ENCODE measurements at regions not wholly inside any gene's neighbourhood (a gene's known extent, or its start where the extent isn't known, plus 50 kb on each side); places are given as distances from the start of the nearest gene placed in this dataset.

DNA sequence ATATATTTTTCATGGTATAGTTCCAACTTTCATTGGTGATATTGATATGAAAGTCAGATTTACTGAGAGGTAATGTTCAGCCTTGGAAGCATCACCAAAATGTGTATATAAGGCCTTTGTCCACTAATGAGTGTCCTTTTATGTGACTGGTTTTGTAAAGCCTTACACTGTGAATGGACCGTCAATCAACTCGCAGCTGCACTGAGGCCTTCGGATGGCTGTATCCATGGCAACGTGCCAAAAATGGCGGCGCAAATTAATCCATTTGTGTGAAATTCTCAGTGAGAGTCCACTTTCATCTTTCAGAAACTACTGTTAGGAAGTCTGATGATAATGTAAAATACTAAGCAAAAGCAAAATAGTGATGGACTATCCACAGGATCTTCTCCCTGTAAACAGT is 131.7 kb downstream of the SPCS3 start:
- Histone ChIP-seq H3K4me3 (replicated peaks in 1 of 3; ENCODE audit: insufficient read depth in 1 of 3, low read depth in 2 of 3, low read length in 3 of 3) (no peak overlapping the region), H2AFZ (ENCODE audit: low read length) (no peak overlapping the region), H3K4me2 (ENCODE audit: low read depth, low read length) (no peak overlapping the region), H4K20me1 (ENCODE audit: insufficient read depth, low read length) (no peaks in the 10 kb centered on the region), H3K9me3 (ENCODE audit: low read length) (no peaks in the 10 kb centered on the region), H3K4me1 (ENCODE audit: insufficient read depth, low read length) (no peaks in the 10 kb centered on the region), H3K27ac (ENCODE audit: extremely low read length, insufficient read depth, low read length) (no peak overlapping the region), H3K27me3 (ENCODE audit: control insufficient read depth in 1 of 2, insufficient read depth in 2 of 2, low read length in 2 of 2) (no peaks in the 10 kb centered on the region), H3K79me2 (ENCODE audit: insufficient read depth, low read length) (no peaks in the 10 kb centered on the region), H3K9ac (ENCODE audit: insufficient read depth, low read depth, low read length) (no peak overlapping the region), H3K36me3 (replicated peaks in 1 of 2; ENCODE audit: control insufficient read depth in 1 of 2, insufficient read depth in 2 of 2, low read length in 2 of 2) (no peaks in the 10 kb centered on the region)
- POLR2A ChIA-PET: no interaction called here
- ATAC-seq (no peak), DNase-seq (ENCODE audit: low spot score) (no peak), FAIRE-seq (no peak)
- in situ Hi-C loops (cut with HindIII; ENCODE audit: extremely low pct_ligation_motif_present, low pct_unique_long_range_greater_than_20kb) (no loop called here), intact Hi-C loops (cut with micrococcal nuclease; ENCODE audit: unreplicated experiment) (no loop called here)
- 25% methylated on average over 6 of the region's 6 CpGs for WGBS (ENCODE audit: low lambda C conversion rate)
- CTCF ChIA-PET (ENCODE audit: low intra/inter-chr PET ratio, low total read pairs): no interaction called here
- no TSS peak for BruUV-seq (replicated peaks)
- TF ChIP-seq, protein P1, sequence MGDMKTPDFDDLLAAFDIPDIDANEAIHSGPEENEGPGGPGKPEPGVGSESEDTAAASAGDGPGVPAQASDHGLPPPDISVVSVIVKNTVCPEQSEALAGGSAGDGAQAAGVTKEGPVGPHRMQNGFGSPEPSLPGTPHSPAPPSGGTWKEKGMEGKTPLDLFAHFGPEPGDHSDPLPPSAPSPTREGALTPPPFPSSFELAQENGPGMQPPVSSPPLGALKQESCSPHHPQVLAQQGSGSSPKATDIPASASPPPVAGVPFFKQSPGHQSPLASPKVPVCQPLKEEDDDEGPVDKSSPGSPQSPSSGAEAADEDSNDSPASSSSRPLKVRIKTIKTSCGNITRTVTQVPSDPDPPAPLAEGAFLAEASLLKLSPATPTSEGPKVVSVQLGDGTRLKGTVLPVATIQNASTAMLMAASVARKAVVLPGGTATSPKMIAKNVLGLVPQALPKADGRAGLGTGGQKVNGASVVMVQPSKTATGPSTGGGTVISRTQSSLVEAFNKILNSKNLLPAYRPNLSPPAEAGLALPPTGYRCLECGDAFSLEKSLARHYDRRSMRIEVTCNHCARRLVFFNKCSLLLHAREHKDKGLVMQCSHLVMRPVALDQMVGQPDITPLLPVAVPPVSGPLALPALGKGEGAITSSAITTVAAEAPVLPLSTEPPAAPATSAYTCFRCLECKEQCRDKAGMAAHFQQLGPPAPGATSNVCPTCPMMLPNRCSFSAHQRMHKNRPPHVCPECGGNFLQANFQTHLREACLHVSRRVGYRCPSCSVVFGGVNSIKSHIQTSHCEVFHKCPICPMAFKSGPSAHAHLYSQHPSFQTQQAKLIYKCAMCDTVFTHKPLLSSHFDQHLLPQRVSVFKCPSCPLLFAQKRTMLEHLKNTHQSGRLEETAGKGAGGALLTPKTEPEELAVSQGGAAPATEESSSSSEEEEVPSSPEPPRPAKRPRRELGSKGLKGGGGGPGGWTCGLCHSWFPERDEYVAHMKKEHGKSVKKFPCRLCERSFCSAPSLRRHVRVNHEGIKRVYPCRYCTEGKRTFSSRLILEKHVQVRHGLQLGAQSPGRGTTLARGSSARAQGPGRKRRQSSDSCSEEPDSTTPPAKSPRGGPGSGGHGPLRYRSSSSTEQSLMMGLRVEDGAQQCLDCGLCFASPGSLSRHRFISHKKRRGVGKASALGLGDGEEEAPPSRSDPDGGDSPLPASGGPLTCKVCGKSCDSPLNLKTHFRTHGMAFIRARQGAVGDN (CRISPR knock-in tag; IDR thresholded peaks at IDR 0.05): no peak
- TF ChIP-seq HOXA9 (CRISPR knock-in tag; IDR thresholded peaks at IDR 0.05; ENCODE audit: borderline replicate concordance) (no peak), GABPA (IDR thresholded peaks at IDR 0.05; ENCODE audit: low read depth, low read length) (no peak), GABPA (CRISPR knock-in tag; IDR thresholded peaks at IDR 0.05; ENCODE audit: low read depth) (no peak), ZNF83 (CRISPR knock-in tag; IDR thresholded peaks at IDR 0.05; ENCODE audit: borderline replicate concordance) (no peak), GTF2F1 (IDR thresholded peaks at IDR 0.05; ENCODE audit: low read length) (no peak), KLF6 (CRISPR knock-in tag; IDR thresholded peaks at IDR 0.05) (no peak), EZH2 (conservative IDR thresholded peaks at IDR 0.05; ENCODE audit: low read depth, low read length) (no peak)
- TF ChIP-seq, protein P2, sequence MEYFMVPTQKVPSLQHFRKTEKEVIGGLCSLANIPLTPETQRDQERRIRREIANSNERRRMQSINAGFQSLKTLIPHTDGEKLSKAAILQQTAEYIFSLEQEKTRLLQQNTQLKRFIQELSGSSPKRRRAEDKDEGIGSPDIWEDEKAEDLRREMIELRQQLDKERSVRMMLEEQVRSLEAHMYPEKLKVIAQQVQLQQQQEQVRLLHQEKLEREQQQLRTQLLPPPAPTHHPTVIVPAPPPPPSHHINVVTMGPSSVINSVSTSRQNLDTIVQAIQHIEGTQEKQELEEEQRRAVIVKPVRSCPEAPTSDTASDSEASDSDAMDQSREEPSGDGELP (IDR thresholded peaks at IDR 0.05; ENCODE audit: borderline replicate concordance, low read depth): no peak
- TF ChIP-seq, protein P3, sequence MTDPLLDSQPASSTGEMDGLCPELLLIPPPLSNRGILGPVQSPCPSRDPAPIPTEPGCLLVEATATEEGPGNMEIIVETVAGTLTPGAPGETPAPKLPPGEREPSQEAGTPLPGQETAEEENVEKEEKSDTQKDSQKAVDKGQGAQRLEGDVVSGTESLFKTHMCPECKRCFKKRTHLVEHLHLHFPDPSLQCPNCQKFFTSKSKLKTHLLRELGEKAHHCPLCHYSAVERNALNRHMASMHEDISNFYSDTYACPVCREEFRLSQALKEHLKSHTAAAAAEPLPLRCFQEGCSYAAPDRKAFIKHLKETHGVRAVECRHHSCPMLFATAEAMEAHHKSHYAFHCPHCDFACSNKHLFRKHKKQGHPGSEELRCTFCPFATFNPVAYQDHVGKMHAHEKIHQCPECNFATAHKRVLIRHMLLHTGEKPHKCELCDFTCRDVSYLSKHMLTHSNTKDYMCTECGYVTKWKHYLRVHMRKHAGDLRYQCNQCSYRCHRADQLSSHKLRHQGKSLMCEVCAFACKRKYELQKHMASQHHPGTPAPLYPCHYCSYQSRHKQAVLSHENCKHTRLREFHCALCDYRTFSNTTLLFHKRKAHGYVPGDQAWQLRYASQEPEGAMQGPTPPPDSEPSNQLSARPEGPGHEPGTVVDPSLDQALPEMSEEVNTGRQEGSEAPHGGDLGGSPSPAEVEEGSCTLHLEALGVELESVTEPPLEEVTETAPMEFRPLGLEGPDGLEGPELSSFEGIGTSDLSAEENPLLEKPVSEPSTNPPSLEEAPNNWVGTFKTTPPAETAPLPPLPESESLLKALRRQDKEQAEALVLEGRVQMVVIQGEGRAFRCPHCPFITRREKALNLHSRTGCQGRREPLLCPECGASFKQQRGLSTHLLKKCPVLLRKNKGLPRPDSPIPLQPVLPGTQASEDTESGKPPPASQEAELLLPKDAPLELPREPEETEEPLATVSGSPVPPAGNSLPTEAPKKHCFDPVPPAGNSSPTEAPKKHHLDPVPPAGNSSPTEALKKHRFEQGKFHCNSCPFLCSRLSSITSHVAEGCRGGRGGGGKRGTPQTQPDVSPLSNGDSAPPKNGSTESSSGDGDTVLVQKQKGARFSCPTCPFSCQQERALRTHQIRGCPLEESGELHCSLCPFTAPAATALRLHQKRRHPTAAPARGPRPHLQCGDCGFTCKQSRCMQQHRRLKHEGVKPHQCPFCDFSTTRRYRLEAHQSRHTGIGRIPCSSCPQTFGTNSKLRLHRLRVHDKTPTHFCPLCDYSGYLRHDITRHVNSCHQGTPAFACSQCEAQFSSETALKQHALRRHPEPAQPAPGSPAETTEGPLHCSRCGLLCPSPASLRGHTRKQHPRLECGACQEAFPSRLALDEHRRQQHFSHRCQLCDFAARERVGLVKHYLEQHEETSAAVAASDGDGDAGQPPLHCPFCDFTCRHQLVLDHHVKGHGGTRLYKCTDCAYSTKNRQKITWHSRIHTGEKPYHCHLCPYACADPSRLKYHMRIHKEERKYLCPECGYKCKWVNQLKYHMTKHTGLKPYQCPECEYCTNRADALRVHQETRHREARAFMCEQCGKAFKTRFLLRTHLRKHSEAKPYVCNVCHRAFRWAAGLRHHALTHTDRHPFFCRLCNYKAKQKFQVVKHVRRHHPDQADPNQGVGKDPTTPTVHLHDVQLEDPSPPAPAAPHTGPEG (CRISPR knock-in tag; IDR thresholded peaks at IDR 0.05): no peak
- TF ChIP-seq, protein P4, sequence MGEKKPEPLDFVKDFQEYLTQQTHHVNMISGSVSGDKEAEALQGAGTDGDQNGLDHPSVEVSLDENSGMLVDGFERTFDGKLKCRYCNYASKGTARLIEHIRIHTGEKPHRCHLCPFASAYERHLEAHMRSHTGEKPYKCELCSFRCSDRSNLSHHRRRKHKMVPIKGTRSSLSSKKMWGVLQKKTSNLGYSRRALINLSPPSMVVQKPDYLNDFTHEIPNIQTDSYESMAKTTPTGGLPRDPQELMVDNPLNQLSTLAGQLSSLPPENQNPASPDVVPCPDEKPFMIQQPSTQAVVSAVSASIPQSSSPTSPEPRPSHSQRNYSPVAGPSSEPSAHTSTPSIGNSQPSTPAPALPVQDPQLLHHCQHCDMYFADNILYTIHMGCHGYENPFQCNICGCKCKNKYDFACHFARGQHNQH (CRISPR knock-in tag; IDR thresholded peaks at IDR 0.05): no peak
